HCT116 (cell line): ENCODE measurements at regions not wholly inside any gene's neighbourhood (a gene's known extent, or its start where the extent isn't known, plus 50 kb on each side); places are given as distances from the start of the nearest gene placed in this dataset.

Experiments used
- ATAC-seq: fragments of 200-7000 bp; cut with Tn5 transposase; 2 replicates; pipeline ENCODE4 v1.9.1; 2020; ENCODE audit warnings: mild to moderate bottlenecking, moderate library complexity
- BruUV-seq: library from RNA; stranded (reverse); fragments of 400-500 nt; replicated peaks from 2 replicates; lab custom pipeline; 2021; lab: Mats Ljungman, UMichigan
- CTCF ChIA-PET: fragments of 300-600 bp; sonication (Branson Sonifier 250); formaldehyde crosslinking; loops from one replicate; lab custom pipeline; 2021; ENCODE audit warnings: antibody characterized with exemption; lab: Charles Lee
- POLR2A ChIA-PET: fragments of 300-600, 350-600 bp; sonication (Branson Sonifier 250); formaldehyde crosslinking; loops from one replicate; lab custom pipeline; 2021; ENCODE audit warnings: antibody characterized with exemption; lab: Charles Lee
- RAD21 ChIA-PET, 2 experiments: fragments of 300-600 bp; sonication (Branson Sonifier 250); formaldehyde crosslinking; loops; one replicate each; lab custom pipeline; 2023; ENCODE audit warnings: low total read pairs in 2 of 2; ENCODE audit not compliant: uncharacterized antibody in 2 of 2, unreplicated experiment in 2 of 2, low non-redundant PET in 1 of 2; lab: Charles Lee
- DNase-seq: peaks from one replicate; pipeline ENCODE4 v3.0.0-alpha.2; 2010; ENCODE audit warnings: low read depth, low spot score
- H2AFZ ChIP-seq: fragments of 200-600 bp; shearing (Covaris generic), sonication (generic); 2 replicates; pipeline ENCODE4 v1.6.1; 2017; ENCODE audit warnings: low read depth, mixed run types, mixed read lengths, antibody characterized with exemption, low read length; ENCODE audit not compliant: poor library complexity, severe bottlenecking
- H3K27ac ChIP-seq: 2 replicates; pipeline ENCODE4 v1.5.1; 2012; ENCODE audit warnings: low read depth, low read length
- H3K27me3 ChIP-seq: fragments of 200-600 bp; sonication (generic); 2 replicates; pipeline ENCODE4 v1.6.1; 2016; ENCODE audit warnings: mixed run types, low read length, mixed read lengths; ENCODE audit not compliant: insufficient read depth
- H3K36me3 ChIP-seq, 2 experiments: fragments of 200-500 bp in 1 of 2; fragments of 200-600 bp in 1 of 2; sonication (Bioruptor generic) in 1 of 2; sonication (generic) in 1 of 2; 2 replicates each; pipeline versions ENCODE4 v1.5.1 to v1.6.1; 2014 to 2016; ENCODE audit warnings: low read length in 2 of 2, inconsistent platforms in 1 of 2, mixed read lengths in 1 of 2, mixed run types in 1 of 2; ENCODE audit not compliant: insufficient read depth in 2 of 2, control insufficient read depth in 1 of 2
- H3K4me1 ChIP-seq, 2 experiments: fragments of 200-600 bp in 1 of 2; sonication (generic) in 1 of 2; 2 replicates each; pipeline versions ENCODE4 v1.5.1 to v1.6.1; 2012 to 2017; ENCODE audit warnings: low read length in 2 of 2, inconsistent platforms in 1 of 2, mild to moderate bottlenecking in 1 of 2, mixed read lengths in 1 of 2, mixed run types in 1 of 2, moderate library complexity in 1 of 2; ENCODE audit not compliant: insufficient read depth in 2 of 2, control insufficient read depth in 1 of 2
- H3K4me2 ChIP-seq: fragments of 200-600 bp; sonication (generic); 2 replicates; pipeline ENCODE4 v1.6.1; 2017; ENCODE audit warnings: mixed run types, low read length, mixed read lengths
- H3K4me3 ChIP-seq, 2 experiments: fragments of 200-600 bp in 1 of 2; sonication (generic) in 1 of 2; replicated peaks in 1 of 2; 2 replicates each; pipeline ENCODE4 v1.5.1; 2011 to 2016; ENCODE audit warnings: low read length in 2 of 2, control low read depth in 1 of 2, low read depth in 1 of 2, mild to moderate bottlenecking in 1 of 2, mixed read lengths in 1 of 2, mixed run types in 1 of 2
- H3K79me2 ChIP-seq: fragments of 200-600 bp; sonication (generic); 2 replicates; pipeline ENCODE4 v1.6.1; 2017; ENCODE audit warnings: mild to moderate bottlenecking, mixed run types, low read length, moderate library complexity, mixed read lengths; ENCODE audit not compliant: insufficient read depth
- H3K9ac ChIP-seq: fragments of 200-600 bp; sonication (generic); 2 replicates; pipeline ENCODE4 v1.6.1; 2016; ENCODE audit warnings: low read length, mixed read lengths
- H3K9me2 ChIP-seq: fragments of 200-600 bp; sonication (generic), shearing (Covaris generic); 2 replicates; pipeline ENCODE4 v1.6.1; 2017; ENCODE audit warnings: mixed run types, mild to moderate bottlenecking, moderate library complexity; ENCODE audit not compliant: insufficient read depth
- H3K9me3 ChIP-seq, 2 experiments: fragments of 200-500 bp in 1 of 2; fragments of 200-600 bp in 1 of 2; sonication (Bioruptor generic) in 1 of 2; sonication (generic) in 1 of 2; 2 replicates each; pipeline ENCODE4 v1.6.1; 2014 to 2017; ENCODE audit warnings: low read length in 2 of 2, mixed read lengths in 2 of 2, inconsistent platforms in 1 of 2, low read depth in 1 of 2, mild to moderate bottlenecking in 1 of 2, mixed run types in 1 of 2, moderate library complexity in 1 of 2; ENCODE audit not compliant: control insufficient read depth in 1 of 2, insufficient read depth in 1 of 2
- H4K20me1 ChIP-seq: fragments of 200-600 bp; sonication (generic), shearing (Covaris generic); 2 replicates; pipeline ENCODE4 v1.6.1; 2017; ENCODE audit warnings: mixed run types, mild to moderate bottlenecking, moderate library complexity; ENCODE audit not compliant: insufficient read depth
- CBX3 ChIP-seq: IDR thresholded peaks from 2 replicates; pipeline ENCODE4 v1.6.1; 2012; ENCODE audit warnings: low read depth
- CEBPB ChIP-seq: IDR thresholded peaks from 2 replicates; pipeline ENCODE4 v1.6.1; 2012; ENCODE audit warnings: low read depth
- CTCF ChIP-seq, 3 experiments: fragments of 200-600 bp in 1 of 3; sonication (generic) in 1 of 3; IDR thresholded peaks in 2 of 3; conservative IDR thresholded peaks in 1 of 3; 2 replicates each; pipeline ENCODE4 v1.5.1; 2012 to 2017; ENCODE audit warnings: low read depth in 2 of 3, low read length in 2 of 3, antibody characterized with exemption in 1 of 3, borderline replicate concordance in 1 of 3, control low read depth in 1 of 3, mild to moderate bottlenecking in 1 of 3, mixed read lengths in 1 of 3, mixed run types in 1 of 3, moderate library complexity in 1 of 3; ENCODE audit not compliant: insufficient read depth in 1 of 3
- EGR1 ChIP-seq: IDR thresholded peaks from 2 replicates; pipeline ENCODE4 v1.6.1; 2012; ENCODE audit warnings: low read depth
- EZH2 ChIP-seq: fragments of 200-600 bp; sonication (generic); IDR thresholded peaks from 2 replicates; pipeline ENCODE4 v1.6.1; 2017; ENCODE audit warnings: antibody characterized with exemption, mixed run types
- EZH2phosphoT487 ChIP-seq: fragments of 200-600 bp; IDR thresholded peaks from 2 replicates; pipeline ENCODE4 v1.6.1; 2018; ENCODE audit warnings: antibody characterized with exemption, borderline replicate concordance
- JUND ChIP-seq: IDR thresholded peaks from 2 replicates; pipeline ENCODE4 v1.6.1; 2012
- POLR2AphosphoS5 ChIP-seq: IDR thresholded peaks from 2 replicates; pipeline ENCODE4 v1.6.1; 2011; ENCODE audit warnings: mild to moderate bottlenecking, low read depth, low read length, moderate library complexity
- RAD21 ChIP-seq: IDR thresholded peaks from 2 replicates; pipeline ENCODE4 v1.6.1; 2012; ENCODE audit warnings: low read depth, mild to moderate bottlenecking
- TCF7L2 ChIP-seq: IDR thresholded peaks from 2 replicates; pipeline ENCODE4 v1.7.0; 2011; ENCODE audit warnings: borderline replicate concordance, inconsistent platforms; ENCODE audit not compliant: insufficient read depth, insufficient read length; ENCODE audit errors: extremely low read depth
- YY1 ChIP-seq: IDR thresholded peaks from 2 replicates; pipeline ENCODE4 v1.6.1; 2011; ENCODE audit warnings: low read length, low read depth, moderate library complexity, mild to moderate bottlenecking; ENCODE audit not compliant: insufficient replicate concordance; ENCODE audit errors: extremely low read depth
- ZFX ChIP-seq: fragments of 450-650 bp; IDR thresholded peaks from 2 replicates; pipeline ENCODE4 v1.6.1; 2017
- ZNF274 ChIP-seq: fragments of 200-500 bp; sonication (Bioruptor generic); IDR thresholded peaks from 2 replicates; pipeline ENCODE4 v1.6.1; 2014; ENCODE audit warnings: mild to moderate bottlenecking, low read depth, low read length, inconsistent platforms
- intact Hi-C: fragments of 100-400 bp; cut with micrococcal nuclease; formaldehyde crosslinking; loops from 2 replicates; pipeline ENCODE4 v1.10.0; 2022
- TF ChIP-seq, protein P1 (sequence below): IDR thresholded peaks from 2 replicates; pipeline ENCODE4 v1.6.1; 2012
- TF ChIP-seq, protein P2 (sequence below): IDR thresholded peaks from 2 replicates; pipeline ENCODE4 v1.6.1; 2011; ENCODE audit warnings: mild to moderate bottlenecking, low read length, moderate library complexity; ENCODE audit not compliant: insufficient replicate concordance; ENCODE audit errors: extremely low read depth
- TF ChIP-seq, protein P3 (sequence below): IDR thresholded peaks from 2 replicates; pipeline ENCODE4 v1.6.1; 2012; ENCODE audit warnings: low read depth

GRCh38 chr12:28650906-28651305 lies 460.6 kb downstream of the CCDC91 start:
- H4K20me1 ChIP-seq = no peaks in the 10 kb centered on the region
- no peaks in the 10 kb centered on the region for H3K36me3 ChIP-seq
- intact Hi-C loops = no loop called here
- CTCF ChIA-PET = no interaction called here
- H3K79me2 ChIP-seq = no peaks in the 10 kb centered on the region
- POLR2A ChIA-PET = no interaction called here
- RAD21 ChIA-PET = no interaction called here
- H3K27me3 ChIP-seq = no peaks in the 10 kb centered on the region
- H3K9me3 ChIP-seq = no peaks in the 10 kb centered on the region
- H3K9ac ChIP-seq = no peak overlapping the region
- TF ChIP-seq EZH2phosphoT487 (no peak), CEBPB (no peak), JUND (no peak), YY1 (no peak), EGR1 (no peak), TCF7L2 (no peak), CBX3 (no peak), ZNF274 (no peak), ZFX (no peak), POLR2AphosphoS5 (no peak), RAD21 (no peak), CTCF (IDR thresholded peaks at IDR 0.05 in 2 of 3, conservative IDR thresholded peaks at IDR 0.05 in 1 of 3; ENCODE audit: borderline replicate concordance in 1 of 3, insufficient read depth in 1 of 3, low read depth in 2 of 3, low read length in 2 of 3) (no peak), EZH2 (no peak)
- TF ChIP-seq, protein P1, sequence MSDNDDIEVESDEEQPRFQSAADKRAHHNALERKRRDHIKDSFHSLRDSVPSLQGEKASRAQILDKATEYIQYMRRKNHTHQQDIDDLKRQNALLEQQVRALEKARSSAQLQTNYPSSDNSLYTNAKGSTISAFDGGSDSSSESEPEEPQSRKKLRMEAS = no peak
- TF ChIP-seq, protein P2, sequence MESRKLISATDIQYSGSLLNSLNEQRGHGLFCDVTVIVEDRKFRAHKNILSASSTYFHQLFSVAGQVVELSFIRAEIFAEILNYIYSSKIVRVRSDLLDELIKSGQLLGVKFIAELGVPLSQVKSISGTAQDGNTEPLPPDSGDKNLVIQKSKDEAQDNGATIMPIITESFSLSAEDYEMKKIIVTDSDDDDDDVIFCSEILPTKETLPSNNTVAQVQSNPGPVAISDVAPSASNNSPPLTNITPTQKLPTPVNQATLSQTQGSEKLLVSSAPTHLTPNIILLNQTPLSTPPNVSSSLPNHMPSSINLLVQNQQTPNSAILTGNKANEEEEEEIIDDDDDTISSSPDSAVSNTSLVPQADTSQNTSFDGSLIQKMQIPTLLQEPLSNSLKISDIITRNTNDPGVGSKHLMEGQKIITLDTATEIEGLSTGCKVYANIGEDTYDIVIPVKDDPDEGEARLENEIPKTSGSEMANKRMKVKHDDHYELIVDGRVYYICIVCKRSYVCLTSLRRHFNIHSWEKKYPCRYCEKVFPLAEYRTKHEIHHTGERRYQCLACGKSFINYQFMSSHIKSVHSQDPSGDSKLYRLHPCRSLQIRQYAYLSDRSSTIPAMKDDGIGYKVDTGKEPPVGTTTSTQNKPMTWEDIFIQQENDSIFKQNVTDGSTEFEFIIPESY = no peak
- TF ChIP-seq, protein P3, sequence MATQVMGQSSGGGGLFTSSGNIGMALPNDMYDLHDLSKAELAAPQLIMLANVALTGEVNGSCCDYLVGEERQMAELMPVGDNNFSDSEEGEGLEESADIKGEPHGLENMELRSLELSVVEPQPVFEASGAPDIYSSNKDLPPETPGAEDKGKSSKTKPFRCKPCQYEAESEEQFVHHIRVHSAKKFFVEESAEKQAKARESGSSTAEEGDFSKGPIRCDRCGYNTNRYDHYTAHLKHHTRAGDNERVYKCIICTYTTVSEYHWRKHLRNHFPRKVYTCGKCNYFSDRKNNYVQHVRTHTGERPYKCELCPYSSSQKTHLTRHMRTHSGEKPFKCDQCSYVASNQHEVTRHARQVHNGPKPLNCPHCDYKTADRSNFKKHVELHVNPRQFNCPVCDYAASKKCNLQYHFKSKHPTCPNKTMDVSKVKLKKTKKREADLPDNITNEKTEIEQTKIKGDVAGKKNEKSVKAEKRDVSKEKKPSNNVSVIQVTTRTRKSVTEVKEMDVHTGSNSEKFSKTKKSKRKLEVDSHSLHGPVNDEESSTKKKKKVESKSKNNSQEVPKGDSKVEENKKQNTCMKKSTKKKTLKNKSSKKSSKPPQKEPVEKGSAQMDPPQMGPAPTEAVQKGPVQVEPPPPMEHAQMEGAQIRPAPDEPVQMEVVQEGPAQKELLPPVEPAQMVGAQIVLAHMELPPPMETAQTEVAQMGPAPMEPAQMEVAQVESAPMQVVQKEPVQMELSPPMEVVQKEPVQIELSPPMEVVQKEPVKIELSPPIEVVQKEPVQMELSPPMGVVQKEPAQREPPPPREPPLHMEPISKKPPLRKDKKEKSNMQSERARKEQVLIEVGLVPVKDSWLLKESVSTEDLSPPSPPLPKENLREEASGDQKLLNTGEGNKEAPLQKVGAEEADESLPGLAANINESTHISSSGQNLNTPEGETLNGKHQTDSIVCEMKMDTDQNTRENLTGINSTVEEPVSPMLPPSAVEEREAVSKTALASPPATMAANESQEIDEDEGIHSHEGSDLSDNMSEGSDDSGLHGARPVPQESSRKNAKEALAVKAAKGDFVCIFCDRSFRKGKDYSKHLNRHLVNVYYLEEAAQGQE = no peak
- no peak overlapping the region for H2AFZ ChIP-seq
- DNase-seq (no peak), ATAC-seq (no peak)
- no peak overlapping the region for H3K4me2 ChIP-seq
- no peaks in the 10 kb centered on the region for H3K9me2 ChIP-seq
- no peak overlapping the region for H3K4me3 ChIP-seq
- H3K27ac ChIP-seq = no peak overlapping the region
- no TSS peak for BruUV-seq
- no peaks in the 10 kb centered on the region for H3K4me1 ChIP-seq
